T-helper 2 cell (primary cell): ENCODE measurements at regions not wholly inside any gene's neighbourhood (a gene's known extent, or its start where the extent isn't known, plus 50 kb on each side); places are given as distances from the start of the nearest gene placed in this dataset.
"Not testable (repeated sequence)": the region's sequence is repeated elsewhere in the genome, so short reads cannot be mapped to it uniquely, and the experiment has no call there.

ENCODE experiments used
- DNase-seq, 5 experiments: peaks; one replicate each; pipeline versions ENCODE4 v3.0.0 to v3.0.0-alpha.2; 2012 to 2022

- no peak for DNase-seq
Measured at GRCh38 chr1:177708406-177708805, 261.5 kb downstream of the SEC16B start.

GRCh38 chr1:177706977-177707376 is 262.9 kb downstream of the SEC16B start:
- DNase-seq: no peak

GRCh38 chr1:177705839-177706238 is 264.0 kb downstream of the SEC16B start:
- no peak for DNase-seq

- DNase-seq: no peak
Measured at GRCh38 chr1:177703888-177704446, 265.9 kb downstream of the SEC16B start.

GRCh38 chr1:177701654-177702353 is 268.1 kb downstream of the SEC16B start:
- no peak for DNase-seq

GRCh38 chr1:177700856-177701255 is 269.0 kb downstream of the SEC16B start:
- no peak for DNase-seq

GRCh38 chr1:177690996-177691395 is 278.9 kb downstream of the SEC16B start:
- DNase-seq: no peak

GRCh38 chr1:177687544-177687943 is 282.3 kb downstream of the SEC16B start:
- DNase-seq: no peak

- DNase-seq: no peak
Measured at GRCh38 chr1:177686933-177687332, 282.9 kb downstream of the SEC16B start.

GRCh38 chr1:177669161-177669560 is 300.7 kb downstream of the SEC16B start:
- no peak for DNase-seq

GRCh38 chr1:177665935-177666334 is 303.9 kb downstream of the SEC16B start:
- no peak for DNase-seq

- DNase-seq: not testable (repeated sequence)
Measured at GRCh38 chr1:177664742-177665141, 305.1 kb downstream of the SEC16B start.

GRCh38 chr1:177660188-177660587 is 309.7 kb downstream of the SEC16B start:
- no peak for DNase-seq

- DNase-seq: no peak
Measured at GRCh38 chr1:177659281-177659680, 310.6 kb downstream of the SEC16B start.

GRCh38 chr1:177656598-177656997 is 313.3 kb downstream of the SEC16B start:
- no peak for DNase-seq

- no peak for DNase-seq
Measured at GRCh38 chr1:177650947-177651346, 318.9 kb downstream of the SEC16B start.

- no peak for DNase-seq
Measured at GRCh38 chr1:177648731-177649265, 321.1 kb downstream of the SEC16B start.

GRCh38 chr1:177648138-177648537 is 321.7 kb downstream of the SEC16B start:
- no peak for DNase-seq

- no peak for DNase-seq
Measured at GRCh38 chr1:177646757-177647730, 322.8 kb downstream of the SEC16B start.

- no peak for DNase-seq
Measured at GRCh38 chr1:177645491-177646190, 324.2 kb downstream of the SEC16B start.

- DNase-seq: no peak
Measured at GRCh38 chr1:177640687-177641086, 329.2 kb downstream of the SEC16B start.

- not testable (repeated sequence) for DNase-seq
Measured at GRCh38 chr1:177634151-177634550, 335.7 kb downstream of the SEC16B start.
